ENCODE measurements at regions not wholly inside any gene's neighbourhood (a gene's known extent, or its start where the extent isn't known, plus 50 kb on each side); places are given as distances from the start of the nearest gene placed in this dataset.

GRCh38 chr16:88130681-88131080 lies 179.4 kb downstream of the BANP start:
- TF ChIP-seq EZH2 (IDR thresholded peaks at IDR 0.05; ENCODE audit: borderline replicate concordance, low read length) = no peak
- TF ChIP-seq, protein P1, sequence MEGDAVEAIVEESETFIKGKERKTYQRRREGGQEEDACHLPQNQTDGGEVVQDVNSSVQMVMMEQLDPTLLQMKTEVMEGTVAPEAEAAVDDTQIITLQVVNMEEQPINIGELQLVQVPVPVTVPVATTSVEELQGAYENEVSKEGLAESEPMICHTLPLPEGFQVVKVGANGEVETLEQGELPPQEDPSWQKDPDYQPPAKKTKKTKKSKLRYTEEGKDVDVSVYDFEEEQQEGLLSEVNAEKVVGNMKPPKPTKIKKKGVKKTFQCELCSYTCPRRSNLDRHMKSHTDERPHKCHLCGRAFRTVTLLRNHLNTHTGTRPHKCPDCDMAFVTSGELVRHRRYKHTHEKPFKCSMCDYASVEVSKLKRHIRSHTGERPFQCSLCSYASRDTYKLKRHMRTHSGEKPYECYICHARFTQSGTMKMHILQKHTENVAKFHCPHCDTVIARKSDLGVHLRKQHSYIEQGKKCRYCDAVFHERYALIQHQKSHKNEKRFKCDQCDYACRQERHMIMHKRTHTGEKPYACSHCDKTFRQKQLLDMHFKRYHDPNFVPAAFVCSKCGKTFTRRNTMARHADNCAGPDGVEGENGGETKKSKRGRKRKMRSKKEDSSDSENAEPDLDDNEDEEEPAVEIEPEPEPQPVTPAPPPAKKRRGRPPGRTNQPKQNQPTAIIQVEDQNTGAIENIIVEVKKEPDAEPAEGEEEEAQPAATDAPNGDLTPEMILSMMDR (IDR thresholded peaks at IDR 0.05; ENCODE audit: low read length) = no peak

Measured in OCI-LY1 (cell line).